Neural progenitor cell (in vitro differentiated cells): ENCODE measurements at regions not wholly inside any gene's neighbourhood (a gene's known extent, or its start where the extent isn't known, plus 50 kb on each side); places are given as distances from the start of the nearest gene placed in this dataset.

Source experiments
- DNase-seq: peaks from one replicate; pipeline ENCODE4 v3.0.0-alpha.2; 2016; ENCODE audit warnings: low spot score
- H2AFZ ChIP-seq: fragments of 200-600 bp; sonication (generic); replicated peaks from 2 replicates; pipeline ENCODE4 v1.6.1; 2016; ENCODE audit warnings: antibody characterized with exemption
- H3F3A ChIP-seq: fragments of 200-600 bp; sonication (generic); 2 replicates; pipeline ENCODE4 v1.6.1; 2016; ENCODE audit warnings: antibody characterized with exemption, low read depth
- H3K27ac ChIP-seq: fragments of 200-600 bp; sonication (generic); 2 replicates; pipeline ENCODE4 v1.5.1; 2016; ENCODE audit warnings: mild to moderate bottlenecking
- H3K27me3 ChIP-seq: fragments of 200-600 bp; sonication (generic); 2 replicates; pipeline ENCODE4 v1.6.1; 2016; ENCODE audit warnings: mild to moderate bottlenecking, moderate library complexity
- H3K36me3 ChIP-seq: fragments of 200-600 bp; sonication (generic); 2 replicates; pipeline ENCODE4 v1.5.1; 2016
- H3K4me1 ChIP-seq: fragments of 200-600 bp; sonication (generic); 2 replicates; pipeline ENCODE4 v1.6.1; 2016; ENCODE audit warnings: mixed run types
- H3K4me2 ChIP-seq: fragments of 200-600 bp; sonication (generic); 2 replicates; pipeline ENCODE4 v1.6.1; 2016
- H3K4me3 ChIP-seq: fragments of 200-600 bp; sonication (generic); 2 replicates; pipeline ENCODE4 v1.5.1; 2016
- H3K79me2 ChIP-seq: fragments of 200-600 bp; sonication (generic); 2 replicates; pipeline ENCODE4 v1.6.1; 2016; ENCODE audit warnings: low read depth
- H3K9ac ChIP-seq: fragments of 200-600 bp; sonication (generic); 2 replicates; pipeline ENCODE4 v1.6.1; 2016
- H3K9me3 ChIP-seq: fragments of 200-600 bp; sonication (generic); 2 replicates; pipeline ENCODE4 v1.5.1; 2016; ENCODE audit warnings: low read depth
- H4K20me1 ChIP-seq: fragments of 200-600 bp; sonication (generic); 2 replicates; pipeline ENCODE4 v1.6.1; 2016; ENCODE audit warnings: low read depth
- H3K27ac Mint-ChIP-seq: 3 replicates; pipeline ENCODE4 v1.8.0; 2021; ENCODE audit warnings: mixed read lengths
- H3K27me3 Mint-ChIP-seq: 2 replicates; pipeline ENCODE4 v1.8.0; 2022; ENCODE audit warnings: low read depth, mild to moderate bottlenecking, inconsistent platforms, moderate library complexity, mixed read lengths; ENCODE audit not compliant: insufficient read depth
- H3K36me3 Mint-ChIP-seq: 3 replicates; pipeline ENCODE4 v1.8.0; 2021; ENCODE audit warnings: mixed read lengths
- H3K4me1 Mint-ChIP-seq: 3 replicates; pipeline ENCODE4 v1.8.0; 2021; ENCODE audit warnings: mixed read lengths
- H3K4me3 Mint-ChIP-seq: 3 replicates; pipeline ENCODE4 v1.8.0; 2021; ENCODE audit warnings: mild to moderate bottlenecking, moderate library complexity, mixed read lengths
- H3K9me3 Mint-ChIP-seq: 3 replicates; pipeline ENCODE4 v1.8.0; 2020; ENCODE audit warnings: mixed read lengths
- EZH2 ChIP-seq: fragments of 200-600 bp; sonication (generic); IDR thresholded peaks from 2 replicates; pipeline ENCODE4 v1.6.1; 2017; ENCODE audit warnings: antibody characterized with exemption, mild to moderate bottlenecking, moderate library complexity
- EZH2phosphoT487 ChIP-seq: fragments of 200-600 bp; sonication (generic); IDR thresholded peaks from 2 replicates; pipeline ENCODE4 v1.6.1; 2017; ENCODE audit warnings: antibody characterized with exemption
- TF ChIP-seq, protein P1 (sequence below): fragments of 200-600 bp; sonication (generic); IDR thresholded peaks from 2 replicates; pipeline ENCODE4 v1.5.1; 2017; ENCODE audit warnings: antibody characterized with exemption, mild to moderate bottlenecking

DNA sequence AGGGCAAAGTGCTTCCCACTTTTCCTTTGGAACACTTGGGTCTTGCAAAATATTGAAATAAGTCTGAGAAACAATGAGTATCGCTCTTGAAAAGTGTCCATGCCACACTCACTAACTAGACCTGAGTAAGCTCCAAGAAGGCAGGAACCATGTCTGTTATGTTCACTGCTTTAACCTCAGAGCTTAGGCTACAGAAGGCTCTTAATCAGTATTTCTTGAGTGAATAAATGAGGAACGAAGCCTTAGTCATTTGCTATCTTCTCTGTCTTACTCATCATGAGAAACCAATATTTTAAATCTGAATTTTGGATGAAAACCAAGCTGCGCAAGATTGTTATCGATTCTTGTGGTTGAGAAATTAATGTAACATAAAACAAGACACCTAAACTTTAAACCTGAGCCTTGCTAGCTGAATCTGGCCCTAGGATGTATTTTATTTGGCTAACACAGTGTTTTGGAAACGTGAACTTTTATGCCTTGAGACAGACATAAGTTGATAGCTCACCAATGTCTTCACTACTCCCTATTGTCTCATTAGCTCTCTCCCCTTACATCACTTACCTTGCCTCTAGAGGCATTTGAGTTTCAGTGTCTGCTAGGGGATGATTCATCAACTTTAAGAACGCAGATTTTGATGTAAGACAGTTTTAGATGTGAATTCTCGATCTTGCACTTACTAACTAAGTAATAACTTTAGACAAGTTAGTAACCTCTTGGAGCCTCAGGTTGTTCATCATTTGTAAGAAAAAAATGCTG lies 392.8 kb upstream of the MEIS1 start:
- Mint-ChIP-seq H3K9me3 (no peaks in the 10 kb centered on the region), H3K36me3 (no peaks in the 10 kb centered on the region), H3K27me3 (no peaks in the 10 kb centered on the region), H3K4me1 (peaks cover 9% of the 10 kb centered on the region), H3K27ac (no peak overlapping the region), H3K4me3 (no peak overlapping the region)
- no peaks in the 10 kb centered on the region for H3K9me3 ChIP-seq
- H3F3A ChIP-seq: no peaks in the 10 kb centered on the region
- no peaks in the 10 kb centered on the region for H3K27me3 ChIP-seq
- no peaks in the 10 kb centered on the region for H4K20me1 ChIP-seq
- H3K4me1 ChIP-seq: no peaks in the 10 kb centered on the region
- H3K4me3 ChIP-seq: no peak overlapping the region
- H3K36me3 ChIP-seq: no peaks in the 10 kb centered on the region
- DNase-seq: no peak
- TF ChIP-seq EZH2phosphoT487 (no peak), EZH2 (no peak)
- TF ChIP-seq, protein P1, sequence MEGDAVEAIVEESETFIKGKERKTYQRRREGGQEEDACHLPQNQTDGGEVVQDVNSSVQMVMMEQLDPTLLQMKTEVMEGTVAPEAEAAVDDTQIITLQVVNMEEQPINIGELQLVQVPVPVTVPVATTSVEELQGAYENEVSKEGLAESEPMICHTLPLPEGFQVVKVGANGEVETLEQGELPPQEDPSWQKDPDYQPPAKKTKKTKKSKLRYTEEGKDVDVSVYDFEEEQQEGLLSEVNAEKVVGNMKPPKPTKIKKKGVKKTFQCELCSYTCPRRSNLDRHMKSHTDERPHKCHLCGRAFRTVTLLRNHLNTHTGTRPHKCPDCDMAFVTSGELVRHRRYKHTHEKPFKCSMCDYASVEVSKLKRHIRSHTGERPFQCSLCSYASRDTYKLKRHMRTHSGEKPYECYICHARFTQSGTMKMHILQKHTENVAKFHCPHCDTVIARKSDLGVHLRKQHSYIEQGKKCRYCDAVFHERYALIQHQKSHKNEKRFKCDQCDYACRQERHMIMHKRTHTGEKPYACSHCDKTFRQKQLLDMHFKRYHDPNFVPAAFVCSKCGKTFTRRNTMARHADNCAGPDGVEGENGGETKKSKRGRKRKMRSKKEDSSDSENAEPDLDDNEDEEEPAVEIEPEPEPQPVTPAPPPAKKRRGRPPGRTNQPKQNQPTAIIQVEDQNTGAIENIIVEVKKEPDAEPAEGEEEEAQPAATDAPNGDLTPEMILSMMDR: no peak
- no peak overlapping the region for H3K9ac ChIP-seq
- no peak overlapping the region for H3K27ac ChIP-seq
- H2AFZ ChIP-seq: no peak overlapping the region
- no peak overlapping the region for H3K4me2 ChIP-seq
- H3K79me2 ChIP-seq: no peaks in the 10 kb centered on the region

DNA sequence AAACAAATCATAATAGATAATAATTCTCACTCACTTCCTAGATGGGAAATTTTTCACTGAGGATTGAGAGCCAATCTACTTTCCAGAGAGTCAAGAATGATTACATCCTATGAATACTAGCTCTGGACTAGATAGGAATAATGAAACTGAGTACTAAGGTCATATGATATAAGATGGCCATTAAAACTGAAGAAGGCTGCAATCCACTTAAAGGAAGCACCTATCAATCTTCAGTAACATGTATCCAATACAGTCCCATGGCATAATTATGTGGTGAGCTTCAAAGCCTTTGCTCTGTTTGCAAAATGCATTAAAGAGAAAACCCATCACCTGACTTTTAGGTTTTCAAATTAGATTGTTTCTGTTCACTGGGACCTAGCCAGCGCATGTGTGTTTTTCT lies 398.0 kb upstream of the MEIS1 start:
- H3K79me2 ChIP-seq: no peaks in the 10 kb centered on the region

DNA sequence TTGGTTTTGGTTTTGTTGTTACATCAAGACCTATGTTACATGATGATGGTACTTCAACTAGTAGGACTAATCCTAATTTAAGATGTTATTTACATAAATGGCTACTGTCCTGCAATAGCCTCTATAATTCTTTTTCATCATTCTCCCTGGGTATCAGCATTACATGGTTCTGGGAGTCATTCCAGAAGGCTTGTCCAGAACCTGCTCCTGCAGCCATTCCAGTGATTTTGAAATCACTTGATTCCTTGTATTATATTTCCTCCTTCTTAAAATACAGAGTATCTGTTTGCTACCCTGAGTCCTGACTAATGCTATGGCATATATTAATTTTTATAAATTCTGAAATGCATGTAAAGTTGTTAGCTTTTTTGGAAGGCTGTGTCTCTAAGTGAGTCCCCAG lies 400.5 kb upstream of the MEIS1 start:
- Histone ChIP-seq H3K79me2 (no peaks in the 10 kb centered on the region), H4K20me1 (no peaks in the 10 kb centered on the region), H3K36me3 (no peaks in the 10 kb centered on the region), H3K4me3 (no peak overlapping the region), H3K9me3 (no peaks in the 10 kb centered on the region), H3K9ac (no peak overlapping the region), H2AFZ (no peak overlapping the region), H3K27ac (no peak overlapping the region), H3F3A (no peaks in the 10 kb centered on the region), H3K27me3 (no peaks in the 10 kb centered on the region), H3K4me2 (no peak overlapping the region), H3K4me1 (no peaks in the 10 kb centered on the region)
- TF ChIP-seq EZH2 (no peak), EZH2phosphoT487 (no peak)
- TF ChIP-seq, protein P1: no peak
- H3K4me3 Mint-ChIP-seq: no peak overlapping the region
- peaks cover 9% of the 10 kb centered on the region for H3K4me1 Mint-ChIP-seq
- no peak for DNase-seq
- H3K9me3 Mint-ChIP-seq: no peaks in the 10 kb centered on the region
- H3K36me3 Mint-ChIP-seq: no peaks in the 10 kb centered on the region
- peaks cover 3% of the 10 kb centered on the region for H3K27me3 Mint-ChIP-seq
- no peak overlapping the region for H3K27ac Mint-ChIP-seq

More for the DNA sequence above, 398.0 kb upstream of the MEIS1 start:
- Histone ChIP-seq H3K36me3 (no peaks in the 10 kb centered on the region), H3K4me1 (no peaks in the 10 kb centered on the region), H4K20me1 (no peaks in the 10 kb centered on the region), H3K9me3 (no peaks in the 10 kb centered on the region), H2AFZ (no peak overlapping the region), H3K9ac (no peak overlapping the region), H3K27ac (no peak overlapping the region), H3K4me2 (no peak overlapping the region), H3K4me3 (no peak overlapping the region), H3F3A (no peaks in the 10 kb centered on the region), H3K27me3 (no peaks in the 10 kb centered on the region)
- Mint-ChIP-seq H3K36me3 (no peaks in the 10 kb centered on the region), H3K4me3 (no peak overlapping the region), H3K4me1 (peaks cover 9% of the 10 kb centered on the region), H3K27me3 (peaks cover 3% of the 10 kb centered on the region), H3K9me3 (no peaks in the 10 kb centered on the region), H3K27ac (no peak overlapping the region)
- TF ChIP-seq, protein P1: no peak
- no peak for DNase-seq
